Liver (tissue), 7 donors: ENCODE measurements at regions not wholly inside any gene's neighbourhood (a gene's known extent, or its start where the extent isn't known, plus 50 kb on each side); places are given as distances from the start of the nearest gene placed in this dataset.

Experiments
- DNase-seq: peaks from one replicate; pipeline ENCODE4 v3.0.0-alpha.2; 2017; ENCODE audit warnings: low spot score
- H3K27ac ChIP-seq, 2 donors: one replicate each; pipeline ENCODE4 v1.7.0; 2013; ENCODE audit warnings: inconsistent platforms in 2 of 2, low read length in 2 of 2, control low read depth in 1 of 2, low read depth in 1 of 2, mild to moderate bottlenecking in 1 of 2
- H3K27me3 ChIP-seq, 4 donors: one replicate each; pipeline versions ENCODE4 v1.6.1 to v1.7.0; 2013; ENCODE audit warnings: low read length in 3 of 4, inconsistent platforms in 1 of 4, mild to moderate bottlenecking in 1 of 4, moderate library complexity in 1 of 4; ENCODE audit not compliant: control insufficient read depth in 4 of 4, insufficient read depth in 4 of 4
- H3K36me3 ChIP-seq, 4 donors: one replicate each; pipeline versions ENCODE4 v1.6.1 to v1.7.0; 2013; ENCODE audit warnings: low read length in 3 of 4, mild to moderate bottlenecking in 3 of 4, low read depth in 1 of 4, moderate library complexity in 1 of 4; ENCODE audit not compliant: control insufficient read depth in 4 of 4, insufficient read depth in 3 of 4
- H3K4me1 ChIP-seq, 4 donors: one replicate each; pipeline versions ENCODE4 v1.6.1 to v1.7.0; 2013; ENCODE audit warnings: low read length in 3 of 4, mild to moderate bottlenecking in 3 of 4, moderate library complexity in 1 of 4; ENCODE audit not compliant: control insufficient read depth in 4 of 4, insufficient read depth in 4 of 4
- H3K4me3 ChIP-seq, 3 donors: one replicate each; pipeline versions ENCODE4 v1.6.1 to v1.7.0; 2013; ENCODE audit warnings: low read length in 3 of 3, control low read depth in 1 of 3, low read depth in 1 of 3, mild to moderate bottlenecking in 1 of 3
- H3K9ac ChIP-seq, 2 donors: one replicate each; pipeline ENCODE4 v1.7.0; 2013; ENCODE audit warnings: low read length in 2 of 2, mild to moderate bottlenecking in 2 of 2, moderate library complexity in 2 of 2, control low read depth in 1 of 2, low read depth in 1 of 2
- H3K9me3 ChIP-seq, 4 donors: one replicate each; pipeline versions ENCODE4 v1.6.1 to v1.7.0; 2013; ENCODE audit warnings: low read length in 3 of 4; ENCODE audit not compliant: control insufficient read depth in 4 of 4
- ATF3 ChIP-seq: IDR thresholded peaks from 2 replicates; pipeline ENCODE4 v1.6.1; 2016; ENCODE audit warnings: antibody characterized with exemption
- EGR1 ChIP-seq, 2 donors: IDR thresholded peaks; 2 replicates each; pipeline ENCODE4 v1.6.1; 2016 to 2018; ENCODE audit warnings: antibody characterized with exemption in 2 of 2, low read depth in 2 of 2
- GABPA ChIP-seq, 2 donors: IDR thresholded peaks in 1 of 2; conservative IDR thresholded peaks in 1 of 2; 2 replicates each; pipeline ENCODE4 v1.6.1; 2016; ENCODE audit warnings: antibody characterized with exemption in 2 of 2, mild to moderate bottlenecking in 1 of 2, moderate library complexity in 1 of 2
- HNF4A ChIP-seq, 2 donors: conservative IDR thresholded peaks; 2 replicates each; pipeline ENCODE4 v1.6.1; 2016; ENCODE audit warnings: antibody characterized with exemption in 2 of 2, mild to moderate bottlenecking in 2 of 2
- JUND ChIP-seq, 2 donors: IDR thresholded peaks; 2 replicates each; pipeline ENCODE4 v1.6.1; 2016; ENCODE audit warnings: antibody characterized with exemption in 2 of 2
- MAX ChIP-seq: IDR thresholded peaks from 2 replicates; pipeline ENCODE4 v1.6.1; 2016; ENCODE audit warnings: antibody characterized with exemption
- NR2F2 ChIP-seq: IDR thresholded peaks from 2 replicates; pipeline ENCODE4 v1.6.1; 2016; ENCODE audit warnings: antibody characterized with exemption
- RAD21 ChIP-seq, 2 donors: IDR thresholded peaks; 2 replicates each; pipeline ENCODE4 v1.6.1; 2016; ENCODE audit warnings: antibody characterized with exemption in 2 of 2, mild to moderate bottlenecking in 2 of 2
- REST ChIP-seq: IDR thresholded peaks from 2 replicates; pipeline ENCODE4 v1.6.1; 2016; ENCODE audit warnings: antibody characterized with exemption, mild to moderate bottlenecking
- RXRA ChIP-seq, 2 donors: IDR thresholded peaks; 2 replicates each; pipeline ENCODE4 v1.6.1; 2017 to 2018; ENCODE audit warnings: antibody characterized with exemption in 2 of 2, mild to moderate bottlenecking in 1 of 2
- SP1 ChIP-seq: IDR thresholded peaks from 2 replicates; pipeline ENCODE4 v1.6.1; 2018; ENCODE audit warnings: antibody characterized with exemption, mild to moderate bottlenecking
- TAF1 ChIP-seq: conservative IDR thresholded peaks from 2 replicates; pipeline ENCODE4 v1.6.1; 2016; ENCODE audit warnings: antibody characterized with exemption, mild to moderate bottlenecking
- WGBS: extraction: QIAGEN DNeasy Blood & Tissue Kit; methylation state at CpG from one replicate; pipeline ENCODE4 v1.1.7; 2013; 5-methylcytosine and 5-hydroxymethylcytosine counted together
- donor health status: healthy.
- donor health status: healthy.
- donor health status: healthy.
- donor health status: healthy.

GRCh38 chr3:78143000-78143399, 1103.1 kb downstream of the ROBO2 start (continued):
- TF ChIP-seq ATF3 (no peak), EGR1 (IDR thresholded peaks at IDR 0.05; ENCODE audit: low read depth in 2 of 2) (no peak)

GRCh38 chr3:78148986-78149717, 1109.3 kb downstream of the ROBO2 start:
- H3K4me3 ChIP-seq: no peak overlapping the region
- 78% methylated on average over 2 of the region's 2 CpGs for WGBS
- no peaks in the 10 kb centered on the region for H3K9me3 ChIP-seq
- TF ChIP-seq REST: no peak
- no peak for TF ChIP-seq TAF1
- no peak for TF ChIP-seq NR2F2
- no peak for TF ChIP-seq RXRA (IDR thresholded peaks at IDR 0.05)
- no peak for TF ChIP-seq ATF3
- TF ChIP-seq EGR1 (IDR thresholded peaks at IDR 0.05; ENCODE audit: low read depth in 2 of 2): no peak
- TF ChIP-seq MAX: no peak
- no peak for TF ChIP-seq GABPA (IDR thresholded peaks at IDR 0.05 in 1 of 2, conservative IDR thresholded peaks at IDR 0.05 in 1 of 2)
- no peak for TF ChIP-seq SP1
- TF ChIP-seq HNF4A (conservative IDR thresholded peaks at IDR 0.05): no peak
- no peak for TF ChIP-seq RAD21 (IDR thresholded peaks at IDR 0.05)
- no peaks in the 10 kb centered on the region for H3K27me3 ChIP-seq
- no peaks in the 10 kb centered on the region for H3K36me3 ChIP-seq
- no peak overlapping the region for H3K9ac ChIP-seq
- no peak for DNase-seq
- no peaks in the 10 kb centered on the region for H3K4me1 ChIP-seq
- no peak overlapping the region for H3K27ac ChIP-seq

- Histone ChIP-seq H3K9ac (no peak overlapping the region), H3K36me3 (no peaks in the 10 kb centered on the region), H3K9me3 (no peaks in the 10 kb centered on the region), H3K27ac (no peak overlapping the region), H3K4me1 (no peaks in the 10 kb centered on the region), H3K4me3 (no peak overlapping the region), H3K27me3 (no peaks in the 10 kb centered on the region)
- 84% methylated on average over 4 of the region's 4 CpGs for WGBS
- no peak for DNase-seq
- TF ChIP-seq JUND (IDR thresholded peaks at IDR 0.05): no peak
- no peak for TF ChIP-seq EGR1 (IDR thresholded peaks at IDR 0.05; ENCODE audit: low read depth in 2 of 2)
Observed at GRCh38 chr3:78153973-78154372, 1114.1 kb downstream of the ROBO2 start.
